Stimulated activated CD4-positive, alpha-beta T cell treated with anti-CD3 and anti-CD28 coated beads, Interleukin-2, amount 100 ng/mL, for 4 hours (primary cell): ENCODE measurements at regions not wholly inside any gene's neighbourhood (a gene's known extent, or its start where the extent isn't known, plus 50 kb on each side); places are given as distances from the start of the nearest gene placed in this dataset.

Experiments used
- DNase-seq: peaks from one replicate; pipeline ENCODE4 v3.0.0-alpha.2; 2020; ENCODE audit warnings: low read depth

DNA sequence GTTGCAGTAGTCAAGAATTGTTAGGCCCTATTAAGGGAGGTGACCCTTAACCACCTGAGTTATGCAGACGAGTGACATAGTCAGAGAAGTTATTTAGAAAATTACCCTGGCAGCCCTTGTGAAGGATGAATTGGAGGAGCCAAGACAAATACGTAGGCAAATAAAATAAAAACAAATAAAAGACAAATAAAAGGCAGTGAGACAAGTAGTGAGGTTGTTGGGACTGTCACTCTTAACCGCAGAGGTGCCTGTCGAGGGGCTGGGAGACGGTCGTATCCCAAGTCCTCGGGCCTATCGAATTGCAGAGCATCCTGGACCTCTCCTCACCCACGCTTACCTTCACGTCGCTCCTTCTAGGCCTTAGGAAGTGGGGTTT, 58.0 kb upstream of the ZC4H2 start:
- no peak for DNase-seq
